Right lobe of liver (tissue), 4 donors: ENCODE measurements at regions not wholly inside any gene's neighbourhood (a gene's known extent, or its start where the extent isn't known, plus 50 kb on each side); places are given as distances from the start of the nearest gene placed in this dataset.

Experiments
- CTCF ChIP-seq, 4 donors: fragments of 200-600 bp in 3 of 4; fragments of 450-650 bp in 1 of 4; IDR thresholded peaks; one replicate each; pipeline versions ENCODE4 v1.5.1 to v1.8.0; 2016 to 2022; ENCODE audit warnings: antibody characterized with exemption in 4 of 4, mild to moderate bottlenecking in 2 of 4
- POLR2A ChIP-seq: fragments of 450-650 bp; IDR thresholded peaks from one replicate; pipeline ENCODE4 v1.6.1; 2017; ENCODE audit warnings: antibody characterized with exemption, mild to moderate bottlenecking
- donor health status: DM: no; HTN: no; CAD: no.
- donor health status: DM: no; HTN: no; CAD: no.
- donor health status: DM: no; HTN: yes; CAD: no.

GRCh38 chr9:90729351-90729750 is 72.3 kb upstream of the SYK start:
- TF ChIP-seq POLR2A (no peak), CTCF (IDR thresholded peaks at IDR 0.05) (no peak)
